HG02798 (cell line): ENCODE measurements at regions not wholly inside any gene's neighbourhood (a gene's known extent, or its start where the extent isn't known, plus 50 kb on each side); places are given as distances from the start of the nearest gene placed in this dataset.

ENCODE experiments used
- ATAC-seq: cut with Tn5 transposase; IDR thresholded peaks from one replicate; pipeline ENCODE4 v1.9.1; 2021; ENCODE audit warnings: mild to moderate bottlenecking; ENCODE audit not compliant: unreplicated experiment, poor library complexity

GRCh38 chr4:144451766-144452450 is 194.0 kb upstream of the HHIP start:
- no peak for ATAC-seq

- no peak for ATAC-seq
Observed at GRCh38 chr4:144456196-144456595, 189.8 kb upstream of the HHIP start.

GRCh38 chr4:144461906-144462305 is 184.1 kb upstream of the HHIP start:
- no peak for ATAC-seq

- ATAC-seq = no peak
Observed at GRCh38 chr4:144463236-144463635, 182.7 kb upstream of the HHIP start.

DNA sequence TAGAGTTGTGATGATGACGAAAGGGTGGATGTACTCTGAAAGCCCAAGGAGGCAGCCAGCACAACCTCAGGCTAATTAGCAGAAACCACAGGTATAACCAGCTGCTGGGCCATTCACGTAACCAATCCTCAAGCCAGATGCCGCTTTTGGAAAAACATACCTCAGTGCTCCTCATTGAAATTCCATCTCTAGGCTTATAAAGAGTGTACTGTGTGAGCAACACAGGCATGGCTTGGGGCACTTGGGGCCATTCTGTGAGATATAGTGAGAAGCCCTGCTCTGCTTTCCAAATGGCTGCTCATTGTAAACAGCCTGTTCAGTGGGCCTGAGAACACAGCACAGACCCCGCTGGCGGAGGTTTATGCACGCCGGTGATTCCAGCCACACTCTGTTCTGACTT is 182.1 kb upstream of the HHIP start:
- no peak for ATAC-seq

GRCh38 chr4:144465546-144465945 is 180.4 kb upstream of the HHIP start:
- ATAC-seq = no peak

DNA sequence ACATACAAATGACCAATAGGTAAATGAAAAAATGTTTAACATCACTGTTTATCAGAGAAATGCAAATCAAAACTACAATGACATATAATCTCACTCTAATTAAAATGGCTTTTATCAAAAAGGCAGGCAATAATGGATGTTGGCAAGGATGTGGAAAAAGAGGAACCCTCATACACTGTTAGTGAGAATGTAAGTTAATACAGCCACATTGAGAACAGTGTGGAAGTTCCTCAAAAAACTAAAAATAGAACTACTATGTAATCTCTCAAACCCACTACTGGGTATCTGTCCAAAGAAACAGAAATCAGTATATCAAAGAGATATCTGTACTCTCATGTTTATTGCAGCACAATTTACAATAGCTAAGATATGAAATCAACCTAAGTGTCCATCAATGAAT is 165.9 kb upstream of the HHIP start:
- ATAC-seq = no peak

DNA sequence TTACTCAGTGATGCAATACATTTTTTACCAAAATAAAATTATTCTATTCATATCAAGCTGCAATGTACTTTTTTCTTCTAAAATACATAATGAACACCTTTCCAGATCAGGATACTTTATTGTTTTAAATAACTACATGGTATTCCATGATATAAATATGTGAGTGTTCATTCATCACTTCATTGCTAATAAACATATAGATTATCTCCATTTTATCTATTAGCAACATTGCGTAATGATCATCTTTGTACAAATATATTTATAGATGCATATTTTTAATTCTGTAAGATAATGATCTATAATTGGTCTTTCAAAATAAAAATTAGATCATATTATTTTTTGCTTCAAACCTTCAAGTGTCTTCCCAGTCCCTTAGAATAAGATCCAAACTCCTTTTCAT is 156.1 kb upstream of the HHIP start:
- ATAC-seq = no peak

DNA sequence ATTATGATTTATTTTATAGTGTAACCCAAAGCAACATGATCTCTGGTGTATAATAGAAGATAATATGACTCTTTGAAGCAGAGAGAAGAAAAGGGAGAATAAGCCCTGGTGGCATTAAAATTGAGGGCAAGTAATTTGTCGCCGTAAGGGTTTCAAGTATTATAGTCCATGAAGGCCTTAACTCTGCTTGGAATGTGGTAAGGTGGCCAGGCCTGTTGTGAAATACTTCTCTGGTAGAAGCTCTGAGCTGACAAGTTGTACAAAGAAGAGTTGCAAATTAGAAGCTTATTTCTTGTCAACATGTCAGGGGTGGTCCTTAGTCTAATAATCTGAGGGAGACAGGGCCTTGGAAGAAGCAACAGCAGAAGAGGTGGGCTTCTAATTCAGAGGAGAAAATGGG is 151.7 kb upstream of the HHIP start:
- no peak for ATAC-seq

- ATAC-seq = no peak
Observed at GRCh38 chr4:144495944-144496343, 150.0 kb upstream of the HHIP start.

GRCh38 chr4:144499777-144500176 is 146.2 kb upstream of the HHIP start:
- ATAC-seq = peak; percentile 65

- ATAC-seq = no peak
Observed at GRCh38 chr4:144501231-144501780, 144.7 kb upstream of the HHIP start.

GRCh38 chr4:144504883-144505282 is 141.1 kb upstream of the HHIP start:
- ATAC-seq = no peak

DNA sequence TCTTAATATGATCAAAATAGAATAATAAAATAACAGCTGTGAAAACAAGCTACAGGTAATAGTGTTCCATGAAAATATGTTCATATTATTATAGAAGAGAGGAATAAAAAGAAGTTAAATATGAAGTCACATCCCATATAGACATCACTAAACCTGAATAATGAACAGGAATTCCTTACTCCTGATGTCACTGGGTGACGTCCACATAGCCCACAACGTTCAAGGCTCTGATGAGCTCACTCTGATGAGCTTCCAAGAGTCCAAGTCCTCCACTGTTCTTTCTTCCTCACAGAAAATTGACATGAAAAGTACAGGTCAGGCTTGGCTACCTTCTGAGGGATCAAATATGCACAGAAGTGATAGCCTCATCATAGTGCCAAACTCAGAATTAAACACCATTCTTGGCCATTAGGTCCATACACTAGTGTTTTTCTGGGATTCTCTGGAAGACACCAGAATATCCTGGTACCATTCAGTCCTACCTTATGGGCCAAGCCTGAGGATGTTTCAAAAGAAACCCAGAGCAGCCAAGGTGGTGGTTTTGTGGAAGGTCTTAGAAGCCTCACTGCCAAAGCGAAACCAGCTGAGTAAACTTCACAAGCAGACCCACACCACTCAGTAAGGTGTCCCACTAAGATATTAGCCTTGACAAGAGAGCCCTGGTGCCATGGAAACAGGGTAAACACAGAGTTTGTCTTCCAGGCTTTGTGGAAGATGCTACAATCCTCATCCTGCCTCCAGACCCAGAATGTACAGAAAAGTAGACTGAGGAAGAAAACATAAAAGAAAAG is 138.4 kb upstream of the HHIP start:
- no peak for ATAC-seq

GRCh38 chr4:144509088-144510015 is 136.6 kb upstream of the HHIP start:
- no peak for ATAC-seq

DNA sequence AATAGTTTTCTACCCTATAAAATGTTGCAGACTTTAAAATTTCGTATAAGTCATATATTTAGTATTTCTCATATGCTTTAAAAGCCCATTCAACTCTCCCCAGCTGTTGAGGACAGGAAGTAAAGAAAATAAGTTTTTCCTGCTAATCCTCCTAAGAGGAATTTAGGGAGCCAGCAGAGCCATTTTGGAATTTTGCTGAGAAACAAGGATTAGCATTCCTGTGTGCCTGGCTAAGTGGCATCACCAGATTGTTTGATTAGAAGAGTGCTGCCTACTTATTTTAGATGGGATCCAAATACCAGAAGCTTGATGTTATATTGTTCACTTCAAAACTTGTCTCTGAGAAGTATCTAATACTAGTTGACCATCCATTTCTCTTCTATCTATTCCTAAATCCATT is 131.2 kb upstream of the HHIP start:
- ATAC-seq = no peak

GRCh38 chr4:144518181-144518895 is 127.6 kb upstream of the HHIP start:
- no peak for ATAC-seq

GRCh38 chr4:144531841-144532240 is 114.1 kb upstream of the HHIP start:
- no peak for ATAC-seq

GRCh38 chr4:144547678-144548298 is 98.2 kb upstream of the HHIP start:
- ATAC-seq = peak; percentile 98

DNA sequence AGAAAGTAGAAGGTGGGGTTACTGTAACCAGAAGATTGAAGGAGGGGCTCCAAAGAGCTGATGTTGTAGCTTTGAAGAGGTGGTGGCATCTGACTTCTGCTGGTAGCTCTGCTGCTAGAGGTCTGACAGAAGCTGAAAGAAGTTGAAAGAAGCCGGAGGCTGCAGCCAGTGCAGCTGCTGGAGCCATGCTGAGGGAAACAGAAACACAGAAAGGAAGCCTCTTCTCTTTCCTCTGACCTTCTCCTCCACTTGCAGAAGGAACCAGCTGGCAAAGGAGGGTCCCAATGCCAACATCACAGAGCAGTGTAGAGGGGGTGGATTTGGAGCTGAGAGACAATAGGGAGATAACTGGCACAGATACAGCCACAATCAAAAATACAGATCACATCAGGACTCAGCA is 89.3 kb upstream of the HHIP start:
- ATAC-seq = peak; percentile 51
